H1 (cell line): ENCODE measurements at regions not wholly inside any gene's neighbourhood (a gene's known extent, or its start where the extent isn't known, plus 50 kb on each side); places are given as distances from the start of the nearest gene placed in this dataset.

Source experiments
- CTCF ChIA-PET: fragments of 300-600 bp; sonication (Branson Sonifier 250); formaldehyde crosslinking; loops from one replicate; lab custom pipeline; 2021; ENCODE audit not compliant: partially characterized antibody; lab: Charles Lee
- POLR2A ChIA-PET: fragments of 300-600 bp; sonication (Branson Sonifier 250); formaldehyde crosslinking; loops from one replicate; lab custom pipeline; 2021; ENCODE audit warnings: inconsistent platforms; ENCODE audit not compliant: partially characterized antibody; lab: Charles Lee
- DNase-seq, 2 experiments: peaks; one replicate each; pipeline versions ENCODE4 v3.0.0 to v3.0.0-alpha.2; 2010 to 2022; ENCODE audit warnings: low spot score in 2 of 2, low read depth in 1 of 2, mixed read lengths in 1 of 2
- FAIRE-seq: peaks from 2 replicates; lab custom pipeline; 2011; peaks lifted over from hg19 to GRCh38; lab: Jason Lieb, UNC
- H2AFZ ChIP-seq: 2 replicates; pipeline ENCODE4 v1.8.1; 2012; ENCODE audit warnings: low read length, inconsistent platforms
- H2AK5ac ChIP-seq: 2 replicates; pipeline ENCODE4 v1.6.1; 2013; ENCODE audit warnings: low read depth, low read length
- H2BK120ac ChIP-seq: replicated peaks from 2 replicates; pipeline ENCODE3; 2013; ENCODE audit warnings: low read depth, low read length, inconsistent platforms
- H2BK12ac ChIP-seq: 2 replicates; pipeline ENCODE4 v1.6.1; 2013; ENCODE audit warnings: low read depth, low read length
- H2BK15ac ChIP-seq: 2 replicates; pipeline ENCODE4 v1.6.1; 2013; ENCODE audit warnings: low read length
- H2BK20ac ChIP-seq: 2 replicates; pipeline ENCODE4 v1.6.1; 2013; ENCODE audit warnings: low read length
- H2BK5ac ChIP-seq: 2 replicates; pipeline ENCODE4 v1.6.1; 2013; ENCODE audit warnings: low read depth, low read length
- H3K14ac ChIP-seq: 2 replicates; pipeline ENCODE4 v1.6.1; 2013; ENCODE audit warnings: inconsistent platforms; ENCODE audit not compliant: insufficient read length
- H3K18ac ChIP-seq: 2 replicates; pipeline ENCODE4 v1.6.1; 2013; ENCODE audit warnings: low read length; ENCODE audit errors: extremely low read depth
- H3K23ac ChIP-seq: 2 replicates; pipeline ENCODE4 v1.6.1; 2013; ENCODE audit warnings: inconsistent platforms; ENCODE audit not compliant: insufficient read length
- H3K23me2 ChIP-seq: 2 replicates; pipeline ENCODE4 v1.6.1; 2013; ENCODE audit warnings: low read depth, low read length
- H3K27ac ChIP-seq: 2 replicates; pipeline ENCODE4 v1.6.1; 2011; ENCODE audit warnings: low read depth, low read length, inconsistent platforms
- H3K27me3 ChIP-seq, 4 experiments: replicated peaks in 1 of 4; 1 replicate in 1 of 4; 2 replicates in 3 of 4; pipeline versions ENCODE4 v1.6.1 to v1.8.1; 2011 to 2013; ENCODE audit warnings: low read length in 3 of 4, mild to moderate bottlenecking in 3 of 4, inconsistent platforms in 2 of 4, mixed read lengths in 2 of 4, moderate library complexity in 1 of 4; ENCODE audit not compliant: control insufficient read depth in 3 of 4, insufficient read depth in 3 of 4; ENCODE audit errors: extremely low read depth in 1 of 4
- H3K36me3 ChIP-seq, 4 experiments: 2 replicates each; pipeline versions ENCODE4 v1.6.1 to v1.8.1; 2011 to 2013; ENCODE audit warnings: mild to moderate bottlenecking in 4 of 4, low read length in 3 of 4, moderate library complexity in 2 of 4, control low read depth in 1 of 4, inconsistent platforms in 1 of 4; ENCODE audit not compliant: insufficient read depth in 4 of 4, control insufficient read depth in 2 of 4
- H3K4ac ChIP-seq: replicated peaks from 2 replicates; pipeline ENCODE3; 2013; ENCODE audit warnings: low read length, low read depth, mixed read lengths, inconsistent platforms; ENCODE audit not compliant: insufficient read length
- H3K4me1 ChIP-seq, 4 experiments: replicated peaks in 1 of 4; 1 replicate in 1 of 4; 2 replicates in 3 of 4; pipeline versions ENCODE4 v1.6.1 to v1.8.1; 2011 to 2013; ENCODE audit warnings: low read length in 3 of 4, inconsistent platforms in 2 of 4, mixed read lengths in 1 of 4; ENCODE audit not compliant: insufficient read depth in 4 of 4, control insufficient read depth in 3 of 4
- H3K4me2 ChIP-seq, 2 experiments: 2 replicates each; pipeline versions ENCODE4 v1.6.1 to v1.8.1; 2011 to 2013; ENCODE audit warnings: low read depth in 2 of 2, low read length in 2 of 2, control low read depth in 1 of 2, inconsistent platforms in 1 of 2, mild to moderate bottlenecking in 1 of 2; ENCODE audit not compliant: insufficient read depth in 1 of 2
- H3K4me3 ChIP-seq, 4 experiments: fragments of 200-600, 300-600 bp in 1 of 4; sonication (generic), shearing (Covaris generic), sonication (Bioruptor Twin) in 1 of 4; 2 replicates each; pipeline versions ENCODE4 v1.5.1 to v1.8.1; 2011 to 2016; ENCODE audit warnings: low read length in 4 of 4, low read depth in 3 of 4, control low read depth in 2 of 4, inconsistent platforms in 2 of 4, mild to moderate bottlenecking in 2 of 4, mixed read lengths in 1 of 4, moderate library complexity in 1 of 4; ENCODE audit not compliant: insufficient read depth in 2 of 4; ENCODE audit errors: extremely low read depth in 1 of 4
- H3K56ac ChIP-seq: replicated peaks from 2 replicates; pipeline ENCODE3; 2013; ENCODE audit warnings: low read depth, mild to moderate bottlenecking, mixed read lengths, low read length, inconsistent platforms; ENCODE audit not compliant: insufficient read length
- H3K79me1 ChIP-seq: 2 replicates; pipeline ENCODE4 v1.6.1; 2013; ENCODE audit warnings: low read depth, low read length, control low read depth
- H3K79me2 ChIP-seq, 2 experiments: 2 replicates each; pipeline versions ENCODE4 v1.6.1 to v1.8.1; 2012 to 2013; ENCODE audit warnings: low read length in 2 of 2, mild to moderate bottlenecking in 2 of 2, inconsistent platforms in 1 of 2; ENCODE audit not compliant: insufficient read depth in 2 of 2, control insufficient read depth in 1 of 2
- H3K9ac ChIP-seq, 4 experiments: replicated peaks in 1 of 4; 1 replicate in 1 of 4; 2 replicates in 3 of 4; pipeline versions ENCODE4 v1.6.1 to v1.8.1; 2011 to 2013; ENCODE audit warnings: low read depth in 3 of 4, low read length in 3 of 4, control low read depth in 2 of 4, mild to moderate bottlenecking in 2 of 4, moderate library complexity in 2 of 4, inconsistent platforms in 1 of 4; ENCODE audit errors: extremely low read depth in 1 of 4
- H3K9me3 ChIP-seq, 2 experiments: 2 replicates each; pipeline versions ENCODE4 v1.6.1 to v1.8.1; 2012 to 2013; ENCODE audit warnings: mild to moderate bottlenecking in 2 of 2, moderate library complexity in 2 of 2, control low read depth in 1 of 2, inconsistent platforms in 1 of 2, low read depth in 1 of 2, low read length in 1 of 2, mixed read lengths in 1 of 2; ENCODE audit not compliant: insufficient read depth in 2 of 2
- H4K20me1 ChIP-seq, 2 experiments: replicated peaks in 1 of 2; 2 replicates each; pipeline versions ENCODE3 to v1.8.1; 2011 to 2013; ENCODE audit warnings: inconsistent platforms in 2 of 2, low read length in 2 of 2, mild to moderate bottlenecking in 1 of 2; ENCODE audit not compliant: insufficient read depth in 2 of 2, control insufficient read depth in 1 of 2
- H4K5ac ChIP-seq: 2 replicates; pipeline ENCODE4 v1.6.1; 2013; ENCODE audit warnings: low read length, low read depth, mixed read lengths, inconsistent platforms; ENCODE audit not compliant: insufficient read length
- H4K8ac ChIP-seq: 2 replicates; pipeline ENCODE4 v1.8.0; 2013; ENCODE audit warnings: mild to moderate bottlenecking, moderate library complexity, low read length, inconsistent platforms; ENCODE audit not compliant: insufficient read depth; ENCODE audit errors: extremely low read depth
- H4K91ac ChIP-seq: replicated peaks from 2 replicates; pipeline ENCODE3; 2013; ENCODE audit warnings: low read length, mixed read lengths, inconsistent platforms; ENCODE audit not compliant: insufficient read length
- BRCA1 ChIP-seq: IDR thresholded peaks from 2 replicates; pipeline ENCODE4 v1.6.1; 2012; ENCODE audit warnings: low read depth, low read length, improper control_type of control experiment
- CBX5 ChIP-seq: fragments of 300-800, 300-1000 bp; sonication (generic); IDR thresholded peaks from 2 replicates; pipeline ENCODE4 v1.7.1; 2016; ENCODE audit warnings: antibody characterized with exemption, low read length, low read depth
- CHD1 ChIP-seq: IDR thresholded peaks from 2 replicates; pipeline ENCODE4 v1.6.1; 2012; ENCODE audit warnings: low read depth, low read length, improper control_type of control experiment
- CTBP2 ChIP-seq: IDR thresholded peaks from 2 replicates; pipeline ENCODE4 v1.7.0; 2011; ENCODE audit warnings: borderline replicate concordance, mild to moderate bottlenecking, moderate library complexity, mixed read lengths, low read length; ENCODE audit not compliant: insufficient read depth, insufficient read length
- EZH2 ChIP-seq: fragments of 200-600 bp; sonication (generic); IDR thresholded peaks from 2 replicates; pipeline ENCODE4 v1.7.1; 2012; ENCODE audit warnings: low read depth, mild to moderate bottlenecking, moderate library complexity, low read length, inconsistent platforms; ENCODE audit not compliant: severe bottlenecking
- MAFK ChIP-seq: IDR thresholded peaks from 2 replicates; pipeline ENCODE4 v1.6.1; 2012; ENCODE audit warnings: low read depth, mild to moderate bottlenecking, improper control_type of control experiment, low read length
- POU5F1 ChIP-seq: IDR thresholded peaks from 2 replicates; pipeline ENCODE4 v1.6.1; 2011; ENCODE audit warnings: low read depth, mild to moderate bottlenecking, low read length, moderate library complexity
- RAD21 ChIP-seq, 2 experiments: IDR thresholded peaks in 1 of 2; conservative IDR thresholded peaks in 1 of 2; 2 replicates each; pipeline ENCODE4 v1.6.1; 2011; ENCODE audit warnings: low read depth in 2 of 2, low read length in 2 of 2, improper control_type of control experiment in 1 of 2, inconsistent platforms in 1 of 2, mild to moderate bottlenecking in 1 of 2, moderate library complexity in 1 of 2
- RFX5 ChIP-seq: IDR thresholded peaks from 2 replicates; pipeline ENCODE4 v1.6.1; 2011; ENCODE audit warnings: low read depth, low read length, improper control_type of control experiment, borderline replicate concordance
- SRF ChIP-seq: IDR thresholded peaks from 2 replicates; pipeline ENCODE4 v1.6.1; 2011; ENCODE audit warnings: mild to moderate bottlenecking, low read depth, low read length, moderate library complexity
- SUZ12 ChIP-seq: fragments of 200-600 bp; sonication (generic); IDR thresholded peaks from 2 replicates; pipeline ENCODE4 v1.6.1; 2012; ENCODE audit warnings: mild to moderate bottlenecking, inconsistent platforms, low read length, moderate library complexity, mixed read lengths
- TAF1 ChIP-seq: IDR thresholded peaks from 2 replicates; pipeline ENCODE4 v1.6.1; 2011; ENCODE audit warnings: mild to moderate bottlenecking, low read depth, low read length
- TBP ChIP-seq: IDR thresholded peaks from 2 replicates; pipeline ENCODE4 v1.6.1; 2011; ENCODE audit warnings: low read depth, low read length, improper control_type of control experiment
- TEAD4 ChIP-seq: IDR thresholded peaks from 2 replicates; pipeline ENCODE4 v1.6.1; 2012; ENCODE audit warnings: low read depth, low read length, inconsistent platforms, mixed read lengths
- WGBS, 2 experiments: shearing (Covaris generic) in 1 of 2; methylation state at CpG; one replicate each; pipeline versions ENCODE4 v1.1.6 to v1.1.7; 2013 to 2015; ENCODE audit warnings: low lambda C conversion rate in 2 of 2, mixed read lengths in 2 of 2, inconsistent platforms in 1 of 2, low coverage in 1 of 2, missing lambda C conversion rate in 1 of 2; ENCODE audit not compliant: insufficient replicate concordance in 2 of 2, insufficient coverage in 1 of 2, insufficient read length in 1 of 2; ENCODE audit errors: extremely low coverage in 1 of 2, missing lambda C conversion rate in 1 of 2; 5-methylcytosine and 5-hydroxymethylcytosine counted together

GRCh38 chr4:92104506-92104905, 199.3 kb upstream of the GRID2 start:
- Histone ChIP-seq H3K23me2 (no peaks in the 10 kb centered on the region), H3K9me3 (no peaks in the 10 kb centered on the region), H3K14ac (no peak overlapping the region), H3K23ac (no peak overlapping the region), H3K18ac (no peak overlapping the region), H2BK20ac (no peak overlapping the region), H4K5ac (no peak overlapping the region), H4K20me1 (no peaks in the 10 kb centered on the region), H3K4me1 (no peaks in the 10 kb centered on the region), H3K9ac (no peak overlapping the region), H4K91ac (no peak overlapping the region), H2AK5ac (no peak overlapping the region), H3K27ac (no peak overlapping the region), H3K36me3 (no peaks in the 10 kb centered on the region), H2BK120ac (no peak overlapping the region), H3K56ac (no peak overlapping the region), H3K79me1 (no peaks in the 10 kb centered on the region), H3K4ac (no peak overlapping the region), H3K27me3 (no peaks in the 10 kb centered on the region), H2BK15ac (no peak overlapping the region), H3K79me2 (no peaks in the 10 kb centered on the region), H2BK12ac (no peak overlapping the region), H2AFZ (no peak overlapping the region), H3K4me2 (no peak overlapping the region), H3K4me3 (no peak overlapping the region), H4K8ac (no peak overlapping the region), H2BK5ac (no peak overlapping the region)
- FAIRE-seq (no peak), DNase-seq (no peak)
- POLR2A ChIA-PET, result interaction anchor here (0.7 kb wide), 1 partner anchor 9 kb away, joined by 3 read pairs; no protein-coding TSS in a partner anchor
- 78% methylated on average over 2 of the region's 2 CpGs; no CpG with 5 or more reads in 1 of the 2 experiments for WGBS, 2 experiments
- CTCF ChIA-PET, result interaction anchor here (0.6 kb wide), 1 partner anchor 1019 kb away, joined by 3 read pairs; no protein-coding TSS in a partner anchor
- no peak for TF ChIP-seq CHD1
- no peak for TF ChIP-seq TEAD4
- no peak for TF ChIP-seq RAD21 (IDR thresholded peaks at IDR 0.05 in 1 of 2, conservative IDR thresholded peaks at IDR 0.05 in 1 of 2; ENCODE audit: low read depth in 2 of 2, low read length in 2 of 2)
- no peak for TF ChIP-seq MAFK
- TF ChIP-seq SUZ12, result no peak
- no peak for TF ChIP-seq EZH2
- TF ChIP-seq CTBP2, result no peak
- no peak for TF ChIP-seq TAF1
- no peak for TF ChIP-seq POU5F1
- no peak for TF ChIP-seq TBP
- TF ChIP-seq BRCA1, result no peak
- no peak for TF ChIP-seq SRF
- TF ChIP-seq CBX5, result no peak
- TF ChIP-seq RFX5, result no peak
